Activated CD4-positive, alpha-beta memory T cell treated with anti-CD3 and anti-CD28 coated beads, Interleukin-2, amount 10 ng/mL, durations not matched to agents 7 days and 5 days (primary cell): ENCODE measurements at regions not wholly inside any gene's neighbourhood (a gene's known extent, or its start where the extent isn't known, plus 50 kb on each side); places are given as distances from the start of the nearest gene placed in this dataset.

Source experiments
- CTCF ChIA-PET: fragments of 350-600 bp; sonication (Branson Sonifier 250); formaldehyde crosslinking; loops from one replicate; lab custom pipeline; 2021; ENCODE audit warnings: antibody characterized with exemption, inconsistent platforms; lab: Charles Lee
- POLR2A ChIA-PET: fragments of 350-600 bp; sonication (Branson Sonifier 250); formaldehyde crosslinking; loops from one replicate; lab custom pipeline; 2021; ENCODE audit warnings: antibody characterized with exemption; lab: Charles Lee
- DNase-seq: peaks from one replicate; pipeline ENCODE4 v3.0.0-alpha.2; 2020
- H3K27ac Mint-ChIP-seq: one replicate; pipeline ENCODE4 v1.8.0; 2021; ENCODE audit warnings: mild to moderate bottlenecking, mixed read lengths
- H3K27me3 Mint-ChIP-seq: one replicate; pipeline ENCODE4 v1.8.0; 2021; ENCODE audit warnings: mixed read lengths
- H3K36me3 Mint-ChIP-seq: one replicate; pipeline ENCODE4 v1.8.0; 2021; ENCODE audit warnings: low read depth, mixed read lengths
- H3K4me1 Mint-ChIP-seq: one replicate; pipeline ENCODE4 v1.8.0; 2021; ENCODE audit warnings: mixed read lengths
- H3K4me3 Mint-ChIP-seq: one replicate; pipeline ENCODE4 v1.8.0; 2021; ENCODE audit warnings: mild to moderate bottlenecking, mixed read lengths
- H3K9me3 Mint-ChIP-seq: one replicate; pipeline ENCODE4 v1.8.0; 2021; ENCODE audit warnings: mixed read lengths

DNA sequence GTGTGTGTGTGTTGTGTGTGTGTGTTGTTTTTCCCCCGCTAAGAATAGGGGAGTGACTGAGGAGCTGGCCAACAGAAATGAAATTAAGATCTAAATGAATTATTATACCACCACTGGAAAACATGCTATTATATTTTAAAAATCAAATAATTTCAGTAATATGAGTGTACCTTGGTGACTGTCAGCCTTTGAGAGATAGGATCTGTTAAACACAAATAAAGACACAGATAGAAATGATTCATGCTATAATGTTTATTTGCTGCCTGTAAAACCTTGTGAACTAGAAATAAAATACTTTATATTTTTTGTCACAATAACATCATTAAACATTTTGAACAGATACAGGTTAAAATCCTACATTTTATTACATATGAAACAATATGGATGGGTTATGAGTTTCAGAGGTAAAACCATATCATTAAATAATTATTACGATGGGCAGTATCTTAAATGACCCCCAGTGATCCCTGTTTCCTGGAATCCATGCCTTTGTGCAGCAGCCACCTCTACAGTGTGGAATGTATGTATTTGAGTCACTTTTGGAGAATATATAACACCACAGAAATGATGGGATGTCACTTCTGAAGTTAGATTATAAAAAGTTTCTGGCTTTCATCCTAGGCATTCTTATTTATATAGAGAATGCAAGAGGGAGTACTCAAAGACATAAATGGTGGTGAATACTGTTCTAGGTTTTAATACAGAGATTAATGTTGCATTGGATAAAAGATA lies 617.2 kb downstream of the CDH18 start:
- DNase-seq = no peak
- Mint-ChIP-seq H3K9me3 (no peaks in the 10 kb centered on the region), H3K27ac (no peak overlapping the region), H3K4me1 (no peaks in the 10 kb centered on the region), H3K4me3 (no peak overlapping the region), H3K36me3 (no peaks in the 10 kb centered on the region), H3K27me3 (no peaks in the 10 kb centered on the region)
- POLR2A ChIA-PET = no interaction called here
- CTCF ChIA-PET = no interaction called here

DNA sequence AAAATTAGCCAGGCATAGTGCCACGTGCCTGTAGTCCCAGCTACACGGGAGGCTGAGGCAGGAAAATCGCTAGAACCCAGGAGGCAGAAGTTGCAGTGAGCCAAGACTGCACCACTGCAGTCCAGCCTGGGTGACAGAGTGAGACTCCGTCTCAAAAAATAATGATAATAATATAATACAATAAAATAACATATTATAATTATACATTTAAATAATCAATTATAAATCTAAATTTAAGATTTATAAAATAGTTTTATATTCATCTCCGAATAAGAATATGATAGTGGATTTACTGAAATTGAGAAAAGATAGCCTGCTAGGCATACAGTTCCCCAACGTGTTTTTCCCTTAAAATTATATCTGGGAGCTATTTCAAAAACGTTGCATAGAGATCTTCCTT lies 599.6 kb downstream of the CDH18 start:
- Mint-ChIP-seq H3K36me3 (no peaks in the 10 kb centered on the region), H3K4me3 (no peak overlapping the region), H3K4me1 (no peaks in the 10 kb centered on the region), H3K9me3 (peaks cover 18% of the 10 kb centered on the region), H3K27ac (no peak overlapping the region), H3K27me3 (no peaks in the 10 kb centered on the region)
- POLR2A ChIA-PET = no interaction called here
- CTCF ChIA-PET = no interaction called here
- DNase-seq = no peak

DNA sequence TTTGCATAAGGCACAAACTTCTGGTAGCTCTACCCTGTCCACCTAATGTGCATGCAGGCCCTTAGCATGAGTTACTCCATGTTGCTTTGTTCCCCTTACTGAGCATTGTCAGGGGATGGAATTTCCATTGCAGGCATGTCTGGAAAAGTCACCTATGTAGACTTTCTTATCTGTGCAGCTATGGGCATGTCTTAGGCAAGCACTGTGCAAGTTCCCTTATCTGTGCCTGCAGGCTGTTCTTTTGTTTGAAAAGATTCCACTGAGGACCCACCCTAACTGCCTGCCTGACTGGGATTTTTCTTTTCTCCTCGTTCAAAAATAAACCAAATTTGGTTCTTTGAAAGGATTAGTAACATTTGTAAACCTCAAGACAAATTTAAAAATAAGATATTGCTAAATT lies 587.0 kb downstream of the CDH18 start:
- H3K4me1 Mint-ChIP-seq = no peaks in the 10 kb centered on the region
- no peak overlapping the region for H3K4me3 Mint-ChIP-seq
- no peak for DNase-seq
- CTCF ChIA-PET = no interaction called here
- no peaks in the 10 kb centered on the region for H3K36me3 Mint-ChIP-seq
- POLR2A ChIA-PET = no interaction called here
- no peaks in the 10 kb centered on the region for H3K9me3 Mint-ChIP-seq
- H3K27ac Mint-ChIP-seq = no peak overlapping the region
- H3K27me3 Mint-ChIP-seq = no peaks in the 10 kb centered on the region

DNA sequence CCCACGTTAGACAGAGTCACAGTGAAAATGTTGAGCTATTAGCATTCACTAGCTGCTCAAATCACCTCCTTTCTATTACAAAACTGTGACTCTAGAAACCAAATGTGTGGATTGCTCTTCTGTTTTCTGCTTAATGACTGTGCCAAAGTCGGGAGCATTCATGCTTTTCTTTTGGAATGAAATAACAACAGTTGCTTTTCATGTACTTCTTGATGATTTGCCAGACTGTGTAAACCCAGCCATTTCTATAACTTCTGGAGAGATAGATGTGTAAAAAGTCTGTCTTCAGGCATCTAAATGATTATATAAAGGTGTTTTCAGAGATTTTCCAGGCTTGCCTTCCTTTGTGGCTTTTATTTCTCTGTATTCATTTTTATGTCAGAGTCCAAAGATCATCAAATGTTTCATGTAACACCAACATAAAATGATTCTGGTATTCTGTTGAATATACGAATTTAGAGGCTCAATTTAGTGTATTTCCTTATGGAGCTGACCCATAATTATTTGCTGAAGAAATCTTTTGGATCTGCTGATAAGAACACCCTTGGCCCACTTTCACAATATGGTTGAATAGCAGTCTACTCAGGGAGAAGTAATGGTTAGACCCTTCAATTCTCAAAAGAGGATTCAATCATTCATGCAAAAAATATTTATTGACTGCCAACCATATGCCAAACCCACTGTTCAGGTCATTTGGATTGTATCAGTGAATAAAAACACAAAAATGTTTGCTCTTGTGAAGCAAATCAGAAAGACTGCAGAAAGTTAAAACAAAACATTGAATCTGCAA lies 581.2 kb downstream of the CDH18 start:
- Mint-ChIP-seq H3K27ac (no peak overlapping the region), H3K9me3 (peaks cover 11% of the 10 kb centered on the region), H3K36me3 (no peaks in the 10 kb centered on the region), H3K4me3 (no peak overlapping the region), H3K4me1 (no peaks in the 10 kb centered on the region), H3K27me3 (no peaks in the 10 kb centered on the region)
- POLR2A ChIA-PET = no interaction called here
- CTCF ChIA-PET = no interaction called here
- DNase-seq = no peak

DNA sequence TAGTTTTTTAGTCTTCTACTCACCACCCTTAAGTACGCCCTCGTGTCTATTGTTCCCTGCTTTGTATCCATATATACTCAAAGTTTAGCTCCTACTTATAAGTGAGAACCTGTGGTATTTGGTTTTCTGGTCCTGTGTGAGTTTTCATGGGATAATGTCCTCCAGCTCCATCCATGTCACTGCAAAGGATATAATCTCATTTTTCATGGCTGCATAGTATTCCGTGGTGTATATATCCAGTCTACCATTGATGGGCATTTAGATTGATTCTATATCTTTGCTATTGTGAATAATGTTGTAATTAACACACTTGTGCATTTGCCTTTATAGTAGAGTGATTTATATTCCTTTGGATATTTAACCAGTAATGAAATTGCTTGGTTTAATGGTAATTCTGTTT lies 579.9 kb downstream of the CDH18 start:
- Mint-ChIP-seq H3K36me3 (no peaks in the 10 kb centered on the region), H3K4me3 (no peak overlapping the region), H3K4me1 (no peaks in the 10 kb centered on the region), H3K27ac (no peak overlapping the region), H3K27me3 (no peaks in the 10 kb centered on the region), H3K9me3 (peaks cover 11% of the 10 kb centered on the region)
- no peak for DNase-seq
- POLR2A ChIA-PET = no interaction called here
- CTCF ChIA-PET = no interaction called here

DNA sequence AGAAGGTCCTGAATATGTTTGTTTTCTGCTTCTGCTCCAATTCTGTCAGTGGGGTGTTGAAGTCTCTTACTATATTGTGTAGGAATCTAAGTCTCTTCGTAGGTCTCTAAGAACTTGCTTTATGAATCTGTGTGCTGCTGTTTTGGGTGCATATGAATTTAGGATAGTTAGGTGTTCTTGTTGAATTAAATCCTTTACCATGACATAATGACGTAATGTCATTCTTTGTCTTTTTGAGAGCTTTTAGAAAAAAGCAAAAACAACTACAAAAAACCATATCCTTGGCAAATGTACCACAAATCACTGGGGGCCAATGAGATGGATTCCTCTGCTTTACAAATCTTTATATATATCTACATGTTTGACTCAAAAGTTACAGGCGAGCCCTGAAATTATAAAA lies 576.1 kb downstream of the CDH18 start:
- Mint-ChIP-seq H3K27ac (no peak overlapping the region), H3K36me3 (no peaks in the 10 kb centered on the region), H3K4me3 (no peak overlapping the region), H3K4me1 (no peaks in the 10 kb centered on the region), H3K9me3 (peaks cover 14% of the 10 kb centered on the region), H3K27me3 (no peaks in the 10 kb centered on the region)
- ChIA-PET POLR2A (no interaction called here), CTCF (no interaction called here)
- no peak for DNase-seq
